GM12875 (cell line): ENCODE measurements at regions not wholly inside any gene's neighbourhood (a gene's known extent, or its start where the extent isn't known, plus 50 kb on each side); places are given as distances from the start of the nearest gene placed in this dataset.

Experiments used
- H3K4me3 ChIP-seq: one replicate; pipeline ENCODE4 v1.5.1; 2011; ENCODE audit warnings: low read depth, low read length, control low read depth
- TF ChIP-seq, protein P1 (sequence below): IDR thresholded peaks from 2 replicates; pipeline ENCODE4 v1.5.1; 2011; ENCODE audit warnings: low read depth, mild to moderate bottlenecking, control low read depth, inconsistent platforms, low read length, moderate library complexity, borderline replicate concordance; ENCODE audit not compliant: insufficient read depth

DNA sequence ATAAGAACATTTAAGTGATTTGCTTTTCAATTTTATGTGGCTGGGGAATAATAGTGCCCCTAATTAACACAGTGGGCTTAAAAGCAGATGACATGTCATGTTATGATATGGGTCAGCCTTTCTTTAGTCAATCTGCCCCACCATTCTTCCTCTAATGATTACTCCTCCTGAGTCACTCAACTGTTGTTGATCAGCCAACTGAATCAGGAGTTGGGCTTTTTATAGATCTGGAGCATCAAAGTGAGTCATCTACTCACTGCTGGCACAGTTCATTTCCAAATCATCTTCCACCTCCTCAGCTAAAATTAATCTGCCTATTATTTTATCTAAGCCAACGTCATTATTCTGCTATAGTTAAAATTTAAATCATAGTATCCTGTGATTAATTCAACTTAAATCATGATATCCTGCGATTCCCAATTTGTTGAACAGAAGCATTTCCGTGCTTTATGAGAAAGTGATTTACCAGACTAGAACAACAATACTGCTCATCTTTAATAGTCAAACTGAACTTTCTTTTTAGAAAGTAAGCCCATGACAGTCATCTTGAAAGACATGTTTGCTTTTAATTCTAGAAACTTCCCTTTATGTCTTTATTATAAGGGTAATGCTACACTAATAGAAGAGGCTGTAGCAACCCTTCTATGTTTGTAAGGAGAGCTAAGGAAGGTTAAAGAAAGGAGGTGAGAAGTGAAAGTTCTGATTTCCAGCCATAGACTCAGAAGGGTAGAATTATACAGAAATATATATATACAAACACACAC, 551.4 kb downstream of the TBC1D4 start:
- TF ChIP-seq, protein P1, sequence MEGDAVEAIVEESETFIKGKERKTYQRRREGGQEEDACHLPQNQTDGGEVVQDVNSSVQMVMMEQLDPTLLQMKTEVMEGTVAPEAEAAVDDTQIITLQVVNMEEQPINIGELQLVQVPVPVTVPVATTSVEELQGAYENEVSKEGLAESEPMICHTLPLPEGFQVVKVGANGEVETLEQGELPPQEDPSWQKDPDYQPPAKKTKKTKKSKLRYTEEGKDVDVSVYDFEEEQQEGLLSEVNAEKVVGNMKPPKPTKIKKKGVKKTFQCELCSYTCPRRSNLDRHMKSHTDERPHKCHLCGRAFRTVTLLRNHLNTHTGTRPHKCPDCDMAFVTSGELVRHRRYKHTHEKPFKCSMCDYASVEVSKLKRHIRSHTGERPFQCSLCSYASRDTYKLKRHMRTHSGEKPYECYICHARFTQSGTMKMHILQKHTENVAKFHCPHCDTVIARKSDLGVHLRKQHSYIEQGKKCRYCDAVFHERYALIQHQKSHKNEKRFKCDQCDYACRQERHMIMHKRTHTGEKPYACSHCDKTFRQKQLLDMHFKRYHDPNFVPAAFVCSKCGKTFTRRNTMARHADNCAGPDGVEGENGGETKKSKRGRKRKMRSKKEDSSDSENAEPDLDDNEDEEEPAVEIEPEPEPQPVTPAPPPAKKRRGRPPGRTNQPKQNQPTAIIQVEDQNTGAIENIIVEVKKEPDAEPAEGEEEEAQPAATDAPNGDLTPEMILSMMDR = no peak
- H3K4me3 ChIP-seq = no peak overlapping the region

DNA sequence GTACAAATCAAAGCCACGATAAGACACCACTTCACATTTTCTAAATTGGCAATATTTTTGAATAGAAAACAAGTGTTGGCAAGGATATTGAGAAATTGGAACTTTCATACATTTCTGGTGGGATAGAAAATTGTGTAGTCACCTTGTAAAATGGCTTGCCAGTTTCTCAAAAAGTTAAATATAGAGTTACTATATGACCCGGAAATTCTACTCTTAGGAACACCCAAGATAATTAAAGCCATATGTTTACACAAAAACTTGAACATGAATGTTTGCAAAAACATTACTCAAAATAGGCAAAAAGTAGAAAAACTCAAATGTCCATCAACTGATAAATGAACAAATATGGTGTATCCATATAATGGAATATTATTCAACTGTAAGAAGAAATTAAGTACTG, 552.5 kb downstream of the TBC1D4 start:
- TF ChIP-seq, protein P1 = no peak
- H3K4me3 ChIP-seq = no peak overlapping the region

DNA sequence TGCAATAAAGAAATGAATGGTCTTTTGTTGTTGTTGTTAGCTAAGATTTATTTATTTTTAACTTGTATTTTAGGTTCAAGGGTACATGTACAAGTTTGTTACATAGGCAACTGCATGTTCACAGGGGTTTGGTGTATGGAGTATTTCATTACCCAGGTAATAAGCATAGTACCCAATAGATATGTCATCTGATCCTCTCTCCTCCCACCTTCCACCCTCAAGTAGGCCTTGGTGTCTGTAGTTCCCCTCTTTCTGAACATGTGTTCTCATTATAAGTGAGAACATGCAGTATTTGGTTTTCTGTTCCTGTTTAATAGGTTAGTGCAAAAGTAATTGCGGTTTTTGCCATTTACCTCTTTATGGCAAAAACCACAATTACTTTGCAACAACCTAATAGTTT, 554.1 kb downstream of the TBC1D4 start:
- TF ChIP-seq, protein P1 = no peak
- H3K4me3 ChIP-seq = no peak overlapping the region

DNA sequence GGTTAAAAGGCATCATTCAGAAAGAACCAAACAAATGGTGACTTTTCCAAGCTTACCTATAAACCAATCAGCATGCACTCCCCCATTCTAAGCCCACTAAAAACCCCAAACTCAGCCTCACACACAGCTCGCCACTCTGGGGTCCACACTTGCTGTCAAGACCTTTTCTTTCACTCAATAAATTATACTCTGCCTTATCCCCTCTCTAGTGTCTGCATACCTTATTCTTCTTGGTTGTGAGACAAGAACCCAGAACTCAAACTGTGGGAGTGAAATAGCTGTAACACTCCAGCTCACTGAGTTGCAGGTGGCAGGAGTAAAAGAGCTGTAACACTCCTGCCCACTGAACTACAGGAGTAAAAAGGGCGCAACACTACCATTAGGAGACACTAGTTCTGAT, 559.0 kb downstream of the TBC1D4 start:
- TF ChIP-seq, protein P1 = no peak
- no peak overlapping the region for H3K4me3 ChIP-seq

DNA sequence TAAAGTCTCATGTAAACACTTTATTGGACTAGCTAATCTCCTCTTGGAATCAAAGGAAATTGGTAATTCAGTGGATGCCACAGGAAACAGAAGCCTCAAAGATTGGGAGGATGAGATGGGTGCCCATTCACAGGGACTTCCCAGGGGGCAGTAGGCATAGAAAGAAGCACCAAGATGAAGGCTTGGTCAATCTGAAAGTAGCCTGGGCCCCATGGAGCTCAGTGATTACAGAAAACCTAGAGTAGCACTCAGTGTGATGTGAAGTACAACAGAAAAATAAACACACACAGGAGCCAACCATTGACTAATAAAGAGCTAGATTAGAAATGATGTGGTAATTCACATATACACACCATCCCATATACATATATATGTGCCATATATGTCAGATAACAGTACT, 560.6 kb downstream of the TBC1D4 start:
- TF ChIP-seq, protein P1 = no peak
- no peak overlapping the region for H3K4me3 ChIP-seq

DNA sequence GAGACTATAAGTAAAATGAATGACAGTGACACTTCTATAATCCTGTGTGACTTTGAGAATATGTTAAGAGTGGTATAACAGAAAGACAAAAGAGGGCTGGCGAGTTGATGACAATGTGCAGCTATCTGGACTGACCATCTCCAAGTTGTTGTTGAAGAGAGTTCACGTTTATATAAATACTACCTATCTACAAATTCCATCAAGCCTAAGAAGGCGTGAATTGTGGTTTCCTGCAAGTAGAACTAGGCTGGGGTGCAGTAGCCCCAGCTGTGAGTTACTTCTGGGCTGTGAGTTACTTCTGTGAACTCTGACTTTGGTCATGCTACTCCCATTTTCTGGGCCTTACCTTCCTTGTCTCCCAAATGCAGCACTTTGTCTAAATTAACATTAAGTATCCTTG, 561.0 kb downstream of the TBC1D4 start:
- TF ChIP-seq, protein P1 = no peak
- no peak overlapping the region for H3K4me3 ChIP-seq

DNA sequence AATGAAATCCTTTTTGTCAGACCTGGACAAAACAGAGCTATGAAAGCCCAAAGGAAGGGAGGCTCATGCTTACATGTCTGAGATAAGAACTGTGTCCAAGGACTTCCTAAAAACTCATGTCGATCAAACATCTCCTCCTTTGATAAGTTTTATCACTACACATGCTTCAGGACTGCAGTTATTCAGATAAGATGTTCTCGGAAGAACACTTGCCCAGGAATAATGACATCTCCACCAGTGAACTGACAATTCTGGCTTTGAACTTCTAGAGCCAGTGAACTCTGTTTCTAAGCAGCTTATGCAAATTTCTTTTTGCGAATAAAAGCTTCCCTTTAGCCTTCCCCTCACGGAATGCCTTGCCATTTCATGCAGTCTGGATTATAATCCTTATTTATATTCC, 561.6 kb downstream of the TBC1D4 start:
- H3K4me3 ChIP-seq = no peak overlapping the region
- TF ChIP-seq, protein P1 = no peak
